Fibroblast of skin of scalp (primary cell): ENCODE measurements at regions not wholly inside any gene's neighbourhood (a gene's known extent, or its start where the extent isn't known, plus 50 kb on each side); places are given as distances from the start of the nearest gene placed in this dataset.

ENCODE experiments used
- DNase-seq: peaks from one replicate; pipeline ENCODE4 v3.0.0-alpha.2; 2013

DNA sequence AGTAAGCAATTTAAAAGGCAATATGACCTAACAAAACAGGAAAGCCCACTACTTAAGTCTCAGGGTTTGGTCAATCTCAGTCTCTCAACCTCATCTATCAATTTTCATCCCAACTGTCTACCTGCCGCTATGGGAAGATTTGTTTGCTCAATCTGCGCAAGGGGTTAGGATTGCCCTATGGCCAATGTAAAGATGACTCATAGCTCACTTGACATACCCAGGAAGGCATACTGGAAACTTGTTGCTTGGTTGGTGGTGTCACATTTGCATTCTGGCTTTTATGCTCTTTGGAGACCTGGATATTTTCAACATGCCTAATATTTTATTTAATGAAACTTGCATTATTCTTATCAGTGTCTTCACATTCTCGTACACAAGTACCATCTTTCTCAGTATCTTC, 78.1 kb upstream of the TMEM196 start:
- DNase-seq = no peak

DNA sequence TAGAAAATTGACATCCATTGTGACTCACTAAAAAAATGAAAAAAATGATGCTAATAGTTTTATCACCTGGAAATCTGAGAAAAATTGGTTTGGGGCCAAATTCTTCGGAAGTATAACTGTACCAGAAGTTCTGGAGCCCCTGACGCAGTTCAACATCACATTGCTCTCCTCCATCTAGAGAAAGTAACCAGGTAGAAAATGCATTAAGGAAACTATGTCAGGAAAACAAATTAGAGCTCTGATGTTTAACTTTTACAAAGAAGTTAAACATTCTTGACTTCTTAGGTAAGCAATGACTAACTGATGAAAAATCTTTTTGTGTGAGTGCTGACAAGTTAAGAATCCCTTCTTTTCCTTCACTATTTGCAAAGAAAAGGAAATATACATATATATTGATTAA, 61.1 kb upstream of the TMEM196 start:
- DNase-seq = no peak

DNA sequence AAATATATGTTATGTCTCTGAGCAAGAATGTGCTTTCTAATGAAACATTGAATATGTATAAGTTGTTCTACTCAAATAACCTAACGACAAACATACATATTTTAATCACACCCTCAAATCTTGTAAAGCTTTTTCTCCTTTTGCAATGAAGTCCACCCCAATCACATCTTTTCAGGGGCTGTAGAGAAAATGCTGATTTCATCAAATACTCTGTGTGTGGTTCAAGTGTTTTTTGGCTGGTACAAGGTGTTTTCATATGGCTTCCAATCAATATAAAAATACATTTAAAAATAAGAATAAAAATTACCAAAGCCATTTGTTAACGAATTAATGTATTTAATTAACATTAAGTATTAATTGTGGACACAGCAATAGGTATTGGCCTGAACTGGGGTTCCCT, 57.2 kb upstream of the TMEM196 start:
- no peak for DNase-seq
